ENCODE measurements at regions not wholly inside any gene's neighbourhood (a gene's known extent, or its start where the extent isn't known, plus 50 kb on each side); places are given as distances from the start of the nearest gene placed in this dataset.

DNA sequence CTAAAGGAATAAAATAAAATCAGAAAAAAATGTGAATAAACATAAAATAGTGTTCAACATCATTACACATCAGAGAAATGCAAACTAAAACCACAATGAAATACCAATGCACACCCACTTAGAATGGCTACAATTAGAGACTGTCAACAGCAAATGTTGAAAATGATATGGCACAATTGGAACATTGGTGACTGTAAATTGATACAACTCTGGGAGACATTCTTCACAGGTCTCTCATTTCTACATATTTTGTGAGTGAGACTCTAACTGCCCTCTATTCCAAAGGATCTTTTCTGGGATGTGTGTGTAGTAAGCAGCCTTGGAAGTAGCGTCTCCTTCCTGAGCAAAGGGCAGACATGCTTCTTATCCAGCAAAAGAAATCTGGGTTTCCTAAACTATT lies 323.0 kb downstream of the FBXO15 start:
- TF ChIP-seq POLR2AphosphoS5 (IDR thresholded peaks at IDR 0.05; ENCODE audit: insufficient read depth in 1 of 2, low read depth in 1 of 2) = no peak
- TF ChIP-seq CTCF (IDR thresholded peaks at IDR 0.05) = no peak

All from vagina (tissue), 2 donors.